Omental fat pad (tissue), 3 donors: ENCODE measurements at regions not wholly inside any gene's neighbourhood (a gene's known extent, or its start where the extent isn't known, plus 50 kb on each side); places are given as distances from the start of the nearest gene placed in this dataset.

Experiments
- ATAC-seq: fragments of 150-250 bp; one replicate; pipeline ENCODE4 v1.9.1; 2016; ENCODE audit warnings: mild to moderate bottlenecking, moderate library complexity; ENCODE audit not compliant: low FRiP score
- DNase-seq: peaks from one replicate; pipeline ENCODE4 v3.0.0-alpha.2; 2019; ENCODE audit warnings: low spot score
- TF ChIP-seq, protein P1 (sequence below), 3 donors: fragments of 450-650 bp; IDR thresholded peaks; one replicate each; pipeline ENCODE4 v1.5.1; 2016 to 2017; ENCODE audit warnings: antibody characterized with exemption in 3 of 3, mild to moderate bottlenecking in 3 of 3, moderate library complexity in 2 of 3

DNA sequence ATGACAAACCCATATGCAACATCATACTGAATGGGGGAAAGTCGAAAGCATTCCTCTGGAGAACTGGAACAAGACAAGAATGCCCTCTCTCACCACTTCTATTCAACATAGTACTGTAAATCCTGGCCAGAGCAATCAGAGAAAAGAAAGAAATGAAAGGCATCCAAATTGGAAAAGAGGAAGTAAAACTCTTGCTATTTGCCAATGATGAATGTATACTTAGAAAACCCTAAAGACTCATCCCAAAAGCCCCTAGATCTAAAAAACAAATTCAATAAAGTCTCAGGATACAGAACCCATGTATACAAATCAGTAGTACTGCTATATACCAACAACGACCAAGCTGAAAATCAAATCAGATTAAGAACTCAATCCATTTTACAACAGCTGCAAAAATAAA is 66.9 kb downstream of the SPATA31C2 start:
- DNase-seq (no peak), ATAC-seq (no peak)
- TF ChIP-seq, protein P1, sequence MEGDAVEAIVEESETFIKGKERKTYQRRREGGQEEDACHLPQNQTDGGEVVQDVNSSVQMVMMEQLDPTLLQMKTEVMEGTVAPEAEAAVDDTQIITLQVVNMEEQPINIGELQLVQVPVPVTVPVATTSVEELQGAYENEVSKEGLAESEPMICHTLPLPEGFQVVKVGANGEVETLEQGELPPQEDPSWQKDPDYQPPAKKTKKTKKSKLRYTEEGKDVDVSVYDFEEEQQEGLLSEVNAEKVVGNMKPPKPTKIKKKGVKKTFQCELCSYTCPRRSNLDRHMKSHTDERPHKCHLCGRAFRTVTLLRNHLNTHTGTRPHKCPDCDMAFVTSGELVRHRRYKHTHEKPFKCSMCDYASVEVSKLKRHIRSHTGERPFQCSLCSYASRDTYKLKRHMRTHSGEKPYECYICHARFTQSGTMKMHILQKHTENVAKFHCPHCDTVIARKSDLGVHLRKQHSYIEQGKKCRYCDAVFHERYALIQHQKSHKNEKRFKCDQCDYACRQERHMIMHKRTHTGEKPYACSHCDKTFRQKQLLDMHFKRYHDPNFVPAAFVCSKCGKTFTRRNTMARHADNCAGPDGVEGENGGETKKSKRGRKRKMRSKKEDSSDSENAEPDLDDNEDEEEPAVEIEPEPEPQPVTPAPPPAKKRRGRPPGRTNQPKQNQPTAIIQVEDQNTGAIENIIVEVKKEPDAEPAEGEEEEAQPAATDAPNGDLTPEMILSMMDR (IDR thresholded peaks at IDR 0.05) = no peak

GRCh38 chr9:88065619-88066018 is 72.7 kb downstream of the SPATA31C2 start:
- no peak for DNase-seq
- TF ChIP-seq, protein P1 (IDR thresholded peaks at IDR 0.05) = no peak
- ATAC-seq = no peak

DNA sequence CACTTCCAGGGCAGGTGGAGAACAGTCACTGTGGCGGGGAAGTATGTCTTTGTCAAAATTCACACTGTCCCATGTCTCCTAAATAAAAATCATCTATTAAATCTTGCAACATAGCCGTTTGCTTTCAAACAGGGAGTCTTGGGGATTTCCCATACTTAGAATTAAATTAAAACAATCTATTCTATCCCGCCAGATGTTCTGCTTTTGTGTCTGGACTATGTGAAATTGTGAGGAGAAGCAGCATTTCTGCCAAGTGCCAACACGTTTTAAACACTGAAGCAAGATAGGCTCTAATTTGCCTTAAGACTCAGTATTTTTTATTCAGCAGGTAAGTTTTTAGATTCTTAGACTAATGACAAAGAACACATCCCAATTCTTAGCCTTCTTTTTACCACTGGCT is 73.7 kb downstream of the SPATA31C2 start:
- TF ChIP-seq, protein P1 (IDR thresholded peaks at IDR 0.05) = no peak
- ATAC-seq = no peak
- DNase-seq = no peak

- DNase-seq (no peak), ATAC-seq (no peak)
- TF ChIP-seq, protein P1 (IDR thresholded peaks at IDR 0.05) = no peak
Observed at GRCh38 chr9:88060746-88061145, 77.5 kb downstream of the SPATA31C2 start.

- DNase-seq (no peak), ATAC-seq (no peak)
- TF ChIP-seq, protein P1 (IDR thresholded peaks at IDR 0.05) = no peak
Observed at GRCh38 chr9:88059469-88059868, 78.8 kb downstream of the SPATA31C2 start.

DNA sequence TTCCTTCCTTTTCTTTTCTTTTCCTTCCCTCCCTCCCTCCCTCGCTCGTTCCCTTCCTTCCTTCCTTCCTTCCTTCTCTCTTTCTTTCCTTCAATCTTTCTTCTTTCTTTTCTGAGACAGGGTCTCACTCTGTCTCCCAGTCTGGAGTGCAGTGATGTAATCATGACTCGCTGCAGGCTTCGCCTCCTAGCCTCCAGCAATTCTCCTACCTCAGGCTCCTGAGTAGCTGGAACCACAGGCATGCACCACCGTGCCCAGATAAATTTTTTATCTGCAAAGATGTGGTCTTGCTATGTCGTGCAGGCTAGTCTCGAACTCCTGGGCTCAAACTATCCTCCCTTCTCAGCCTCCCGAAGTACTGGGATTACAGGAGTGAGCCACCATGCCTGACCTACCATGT is 81.4 kb downstream of the SPATA31C2 start:
- TF ChIP-seq, protein P1 (IDR thresholded peaks at IDR 0.05) = no peak
- ATAC-seq = no peak
- no peak for DNase-seq

GRCh38 chr9:88053856-88054501 is 79.6 kb upstream of the CDK20 start:
- ATAC-seq (no peak), DNase-seq (no peak)
- TF ChIP-seq, protein P1 (IDR thresholded peaks at IDR 0.05) = no peak
